HG03354 (cell line): ENCODE measurements at regions not wholly inside any gene's neighbourhood (a gene's known extent, or its start where the extent isn't known, plus 50 kb on each side); places are given as distances from the start of the nearest gene placed in this dataset.

ENCODE experiments used
- ATAC-seq: cut with Tn5 transposase; IDR thresholded peaks from one replicate; pipeline ENCODE4 v1.9.1; 2021; ENCODE audit warnings: mild to moderate bottlenecking; ENCODE audit not compliant: unreplicated experiment, poor library complexity, severe bottlenecking

GRCh38 chr4:149923736-149924135, 108.1 kb upstream of the IQCM start:
- no peak for ATAC-seq

DNA sequence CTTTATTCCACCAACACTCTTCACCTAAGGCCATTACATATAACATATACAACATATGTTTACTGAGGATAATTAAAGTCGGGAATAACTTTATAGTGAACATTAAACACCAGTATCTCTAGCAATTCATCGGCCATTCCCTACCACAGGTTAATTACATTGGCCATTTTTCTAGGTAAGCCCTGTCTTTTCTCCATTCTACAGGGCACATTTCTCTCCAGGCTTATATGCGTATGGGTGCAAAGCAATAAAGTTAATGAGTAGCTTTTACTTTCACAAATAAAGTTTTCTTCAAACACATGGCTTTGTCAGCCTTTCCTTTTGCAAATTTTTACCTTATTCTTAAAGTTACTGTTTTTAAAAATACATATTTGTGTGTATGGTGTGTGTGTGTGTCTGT, 111.9 kb upstream of the IQCM start:
- ATAC-seq = no peak

- ATAC-seq = no peak
Measured at GRCh38 chr4:149928507-149928906, 112.9 kb upstream of the IQCM start.

- no peak for ATAC-seq
Measured at GRCh38 chr4:149931431-149931830, 115.8 kb upstream of the IQCM start.

DNA sequence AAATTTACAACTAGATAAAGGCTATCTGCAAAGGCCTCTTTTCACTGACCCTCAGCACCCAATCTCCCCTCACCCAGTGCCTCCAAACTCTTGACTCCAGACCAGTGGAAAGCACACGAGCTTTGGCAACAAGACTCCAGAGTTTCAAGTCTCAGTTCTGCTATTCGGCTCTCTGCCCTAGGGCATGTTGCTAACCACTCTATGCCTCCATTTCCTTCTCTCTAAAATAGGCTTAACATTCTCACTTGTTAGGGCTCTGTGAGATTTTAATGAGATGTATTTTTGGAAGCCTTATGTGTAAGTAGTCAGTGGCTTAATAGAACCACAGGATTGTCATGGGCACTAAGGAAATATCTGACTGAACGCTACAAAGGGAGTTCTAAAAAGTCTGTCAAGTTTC, 116.5 kb upstream of the IQCM start:
- ATAC-seq = no peak

GRCh38 chr4:149933120-149933519, 117.5 kb upstream of the IQCM start:
- ATAC-seq = no peak

DNA sequence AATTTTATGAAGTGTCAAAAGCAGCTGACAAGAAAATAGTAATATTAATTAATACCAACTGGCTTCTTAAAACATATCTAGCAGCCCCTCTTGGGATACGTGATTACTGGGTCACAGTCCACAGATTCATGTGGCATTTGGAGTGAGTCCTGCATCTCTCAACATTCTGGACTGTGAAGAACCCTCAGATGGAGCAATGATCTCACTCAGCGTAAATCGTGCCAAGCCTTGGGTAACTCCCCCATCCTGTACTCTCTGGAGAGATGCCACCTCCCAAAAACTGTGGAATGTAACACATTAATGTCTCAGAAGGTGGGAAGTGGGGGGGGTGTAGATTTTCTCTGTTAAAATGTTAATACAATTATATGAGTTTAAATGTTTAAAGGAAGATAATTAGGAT, 118.2 kb upstream of the IQCM start:
- no peak for ATAC-seq

DNA sequence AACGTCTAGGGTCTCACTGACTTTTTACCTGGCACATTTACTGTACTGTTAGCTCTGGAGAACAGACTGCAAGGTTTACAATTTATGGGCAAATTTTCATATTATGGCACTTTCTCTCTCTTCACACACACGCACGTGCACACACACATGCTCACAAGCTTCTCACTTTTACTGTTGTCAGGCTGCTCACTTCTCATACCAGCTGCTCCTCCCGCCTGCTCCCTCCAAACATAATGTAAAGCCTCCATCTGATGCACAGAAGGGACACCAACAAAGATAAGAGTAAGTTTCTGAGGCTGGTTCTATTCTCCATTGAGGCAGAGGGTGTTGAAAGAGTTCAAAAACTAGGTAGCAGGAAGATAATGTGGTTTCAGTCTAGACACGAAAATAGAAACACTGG, 128.9 kb upstream of the DCLK2 start:
- no peak for ATAC-seq

- ATAC-seq = no peak
Measured at GRCh38 chr4:149951152-149951900, 126.9 kb upstream of the DCLK2 start.

DNA sequence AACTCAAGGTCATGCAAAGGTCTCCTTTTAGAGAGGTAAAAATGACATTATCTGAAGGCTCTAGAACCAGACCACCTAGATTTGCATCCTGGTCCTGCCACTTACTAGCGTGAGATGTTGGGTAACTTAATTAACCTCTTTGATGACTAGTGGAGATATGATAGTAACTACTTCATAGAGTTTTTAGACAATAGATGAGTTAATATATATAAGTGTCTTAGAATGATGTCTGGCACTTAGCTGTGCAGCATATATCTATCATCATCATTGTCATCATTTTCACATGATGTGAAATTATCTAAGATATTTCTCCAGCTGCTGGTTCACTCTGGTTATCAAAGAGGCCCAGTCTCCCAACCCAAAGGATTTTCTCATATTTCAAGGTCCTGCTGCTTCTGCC, 126.1 kb upstream of the DCLK2 start:
- no peak for ATAC-seq

- no peak for ATAC-seq
Measured at GRCh38 chr4:149952716-149953115, 125.5 kb upstream of the DCLK2 start.

DNA sequence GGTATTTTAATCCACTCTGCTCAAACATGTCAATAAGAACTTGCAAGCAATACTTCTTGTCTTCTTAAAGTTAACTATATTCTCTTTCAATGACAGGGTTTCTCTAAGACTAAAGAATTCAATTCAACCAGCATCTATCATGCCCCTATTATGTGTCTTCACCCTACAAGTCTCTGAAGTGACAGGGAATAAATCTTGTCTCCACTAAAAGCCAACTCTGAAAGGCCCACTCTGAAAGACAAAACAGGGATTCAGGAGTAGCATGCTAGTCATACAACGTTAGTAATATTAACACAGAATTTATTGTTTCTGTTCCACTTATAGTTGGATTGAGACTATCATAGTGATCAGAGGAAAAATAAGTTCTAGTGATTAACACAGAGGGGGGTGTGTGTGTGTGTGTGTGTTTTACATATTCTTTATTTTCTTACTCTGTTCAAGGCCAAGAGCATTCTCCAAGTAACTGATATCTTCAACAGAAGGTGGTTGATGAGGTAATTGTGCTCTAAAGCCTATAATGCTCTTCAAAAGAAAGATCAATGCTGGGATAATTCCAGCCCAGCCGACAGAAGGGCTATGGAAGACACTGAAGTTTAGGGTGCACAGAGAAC, 122.4 kb upstream of the DCLK2 start:
- ATAC-seq = no peak

DNA sequence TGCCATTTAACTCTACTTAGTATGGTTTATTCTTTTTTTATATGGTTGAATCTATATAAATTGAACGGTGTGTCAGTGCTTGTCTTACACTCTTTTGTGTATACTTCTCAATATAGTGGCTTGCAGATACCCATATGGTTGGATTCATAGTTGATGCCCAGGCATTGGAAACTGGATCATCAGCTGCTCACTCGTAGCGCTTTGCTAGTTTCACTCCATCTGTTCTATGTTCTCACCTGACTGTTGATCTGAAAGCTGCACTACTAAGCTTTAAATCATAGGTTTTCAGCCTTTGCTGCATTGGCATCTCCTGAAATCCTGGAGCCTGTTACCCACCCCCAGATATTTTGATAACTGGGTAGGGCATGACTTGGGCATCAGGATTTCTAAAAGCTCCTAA, 121.6 kb upstream of the DCLK2 start:
- no peak for ATAC-seq

- ATAC-seq = no peak
Measured at GRCh38 chr4:149961876-149962597, 116.2 kb upstream of the DCLK2 start.

GRCh38 chr4:149964001-149964796, 114.0 kb upstream of the DCLK2 start:
- no peak for ATAC-seq

- ATAC-seq = no peak
Measured at GRCh38 chr4:149965206-149965605, 113.0 kb upstream of the DCLK2 start.

DNA sequence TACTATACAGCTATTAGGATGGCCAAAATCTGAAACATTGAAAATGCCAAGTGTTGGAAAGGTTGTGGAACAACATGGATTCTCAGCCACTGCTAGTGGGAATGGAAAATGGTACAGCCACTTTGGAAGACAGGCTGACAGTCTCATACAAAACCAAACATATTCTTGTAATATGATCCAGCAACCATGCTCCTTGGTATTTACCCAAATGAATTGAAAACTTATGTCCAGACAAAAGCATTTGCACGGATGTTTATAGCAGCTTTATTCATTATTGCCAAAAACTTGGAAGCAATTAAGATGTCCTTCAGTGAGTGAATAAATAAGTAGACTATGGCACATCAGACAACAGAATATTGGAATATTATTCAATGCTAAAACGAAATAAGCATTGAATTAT, 105.8 kb upstream of the DCLK2 start:
- ATAC-seq = no peak

DNA sequence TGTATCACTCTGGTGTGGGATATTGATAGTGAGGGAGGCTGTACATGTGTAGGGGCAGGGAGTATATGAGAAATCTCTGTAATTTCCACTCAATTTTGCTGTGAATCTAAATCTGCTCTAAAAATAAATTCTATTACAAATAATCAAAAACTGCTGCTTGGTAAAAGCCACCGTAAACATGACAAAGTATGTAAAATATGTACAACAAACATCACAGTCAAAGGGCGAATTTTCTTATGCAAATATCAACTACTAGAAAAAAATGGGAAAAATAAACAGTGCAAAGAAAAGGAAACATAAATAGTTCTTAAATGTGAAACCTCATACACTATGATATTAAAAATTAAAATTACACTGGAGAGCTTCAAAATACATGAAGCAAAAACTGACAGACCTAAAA, 105.1 kb upstream of the DCLK2 start:
- no peak for ATAC-seq

DNA sequence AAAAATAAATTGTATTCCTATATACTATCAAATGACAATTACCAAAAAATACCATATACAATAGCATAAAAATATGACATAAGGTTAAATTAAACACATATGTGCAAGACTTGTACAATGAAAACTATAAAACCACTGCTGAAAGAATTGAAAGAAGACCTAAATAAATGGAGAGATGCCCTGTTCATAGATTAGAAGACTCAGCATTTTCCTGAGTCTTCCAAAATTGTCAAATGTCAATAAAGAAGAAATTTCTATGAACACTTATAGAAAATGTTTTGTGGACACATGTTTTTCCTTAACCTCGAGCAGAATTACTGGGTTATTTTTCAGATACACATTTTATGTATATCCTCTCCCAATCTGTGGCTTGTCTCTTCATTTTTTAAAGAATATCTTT, 103.1 kb upstream of the DCLK2 start:
- no peak for ATAC-seq

DNA sequence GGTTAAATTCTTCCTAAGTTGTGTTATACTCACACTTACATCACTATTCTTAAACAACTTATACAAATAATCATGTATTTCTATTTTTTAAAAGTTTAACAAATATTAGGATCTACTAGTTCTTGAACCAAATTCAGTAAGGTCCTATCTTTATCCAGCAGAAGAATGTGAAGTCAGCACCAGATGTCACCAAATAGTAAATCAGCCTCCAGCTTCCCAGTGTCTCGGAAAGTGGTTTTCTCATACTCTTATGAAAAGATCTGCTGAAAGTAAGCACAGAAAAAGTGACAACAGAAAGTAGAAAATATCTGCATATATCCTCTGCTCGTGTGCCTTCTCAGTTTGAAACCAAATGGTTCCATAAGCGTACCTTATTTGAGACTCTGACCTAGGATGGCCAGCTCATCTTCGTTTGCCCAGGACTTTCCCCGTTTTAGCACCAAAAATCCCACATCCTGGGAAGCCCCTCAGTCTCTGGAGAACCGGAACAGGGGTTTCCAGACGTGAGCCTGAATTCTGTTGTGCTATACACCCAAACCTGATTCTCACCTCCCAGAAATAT, 98.0 kb upstream of the DCLK2 start:
- no peak for ATAC-seq
